ENCODE measurements at regions not wholly inside any gene's neighbourhood (a gene's known extent, or its start where the extent isn't known, plus 50 kb on each side); places are given as distances from the start of the nearest gene placed in this dataset.

GRCh38 chr6:88529726-88530125 is 363.6 kb upstream of the CNR1 start:
- H2AFZ ChIP-seq (ENCODE audit: low read length): no peak overlapping the region
- no peak overlapping the region for H3K4me2 ChIP-seq (ENCODE audit: low read depth, low read length)
- no peaks in the 10 kb centered on the region for H3K79me2 ChIP-seq (ENCODE audit: low read length)
- no peaks in the 10 kb centered on the region for H3K9me3 ChIP-seq (replicated peaks; ENCODE audit: insufficient read depth, low read length)
- no peak for TF ChIP-seq EZH2phosphoT487 (IDR thresholded peaks at IDR 0.05; ENCODE audit: low read length)
- H3K4me3 ChIP-seq (ENCODE audit: low read length): no peak overlapping the region
- no peaks in the 10 kb centered on the region for H3F3A ChIP-seq (ENCODE audit: insufficient read depth, low read length)
- H3K9ac ChIP-seq (ENCODE audit: low read length): no peak overlapping the region
- no peaks in the 10 kb centered on the region for H4K20me1 ChIP-seq (ENCODE audit: insufficient read depth, low read length)
- no peaks in the 10 kb centered on the region for H3K4me1 ChIP-seq (ENCODE audit: low read length)
- H3K36me3 ChIP-seq (replicated peaks; ENCODE audit: insufficient read depth, low read length): no peaks in the 10 kb centered on the region
- no peaks in the 10 kb centered on the region for H3K9me2 ChIP-seq (replicated peaks; ENCODE audit: insufficient read depth, low read length)
- no peak for DNase-seq
- H3K27me3 ChIP-seq (replicated peaks; ENCODE audit: insufficient read depth, low read length): no peaks in the 10 kb centered on the region
- H3K27ac ChIP-seq (ENCODE audit: low read length): no peak overlapping the region

GRCh38 chr6:88520445-88520844 is 354.3 kb upstream of the CNR1 start:
- H3K4me2 ChIP-seq (ENCODE audit: low read depth, low read length): no peak overlapping the region
- H3K9me2 ChIP-seq (replicated peaks; ENCODE audit: insufficient read depth, low read length): no peaks in the 10 kb centered on the region
- no peaks in the 10 kb centered on the region for H3K9me3 ChIP-seq (replicated peaks; ENCODE audit: insufficient read depth, low read length)
- no peak overlapping the region for H3K4me3 ChIP-seq (ENCODE audit: low read length)
- no peaks in the 10 kb centered on the region for H3K36me3 ChIP-seq (replicated peaks; ENCODE audit: insufficient read depth, low read length)
- no peak overlapping the region for H2AFZ ChIP-seq (ENCODE audit: low read length)
- TF ChIP-seq EZH2phosphoT487 (IDR thresholded peaks at IDR 0.05; ENCODE audit: low read length) (no peak), EZH2 (optimal IDR thresholded peaks at IDR 0.05; ENCODE audit: low read depth, low read length) (no peak), CTCF (IDR thresholded peaks at IDR 0.05; ENCODE audit: low read length) (no peak)
- H3F3A ChIP-seq (ENCODE audit: insufficient read depth, low read length): no peaks in the 10 kb centered on the region
- no peak overlapping the region for H3K27ac ChIP-seq (ENCODE audit: low read length)
- H3K9ac ChIP-seq (ENCODE audit: low read length): no peak overlapping the region
- no peaks in the 10 kb centered on the region for H3K79me2 ChIP-seq (ENCODE audit: low read length)
- no peaks in the 10 kb centered on the region for H3K4me1 ChIP-seq (ENCODE audit: low read length)
- no peaks in the 10 kb centered on the region for H4K20me1 ChIP-seq (ENCODE audit: insufficient read depth, low read length)
- no peaks in the 10 kb centered on the region for H3K27me3 ChIP-seq (replicated peaks; ENCODE audit: insufficient read depth, low read length)
- DNase-seq: no peak

GRCh38 chr6:88520017-88520338 is 353.8 kb upstream of the CNR1 start:
- H3K9ac ChIP-seq (ENCODE audit: low read length): no peak overlapping the region
- H3K4me2 ChIP-seq (ENCODE audit: low read depth, low read length): no peak overlapping the region
- H3F3A ChIP-seq (ENCODE audit: insufficient read depth, low read length): no peaks in the 10 kb centered on the region
- H3K27me3 ChIP-seq (replicated peaks; ENCODE audit: insufficient read depth, low read length): no peaks in the 10 kb centered on the region
- no peak overlapping the region for H3K4me3 ChIP-seq (ENCODE audit: low read length)
- no peak overlapping the region for H2AFZ ChIP-seq (ENCODE audit: low read length)
- H3K79me2 ChIP-seq (ENCODE audit: low read length): no peaks in the 10 kb centered on the region
- DNase-seq: no peak
- no peak overlapping the region for H3K27ac ChIP-seq (ENCODE audit: low read length)
- no peaks in the 10 kb centered on the region for H3K4me1 ChIP-seq (ENCODE audit: low read length)
- no peaks in the 10 kb centered on the region for H3K9me3 ChIP-seq (replicated peaks; ENCODE audit: insufficient read depth, low read length)
- H3K36me3 ChIP-seq (replicated peaks; ENCODE audit: insufficient read depth, low read length): no peaks in the 10 kb centered on the region
- TF ChIP-seq CTCF (IDR thresholded peaks at IDR 0.05; ENCODE audit: low read length) (no peak), EZH2 (optimal IDR thresholded peaks at IDR 0.05; ENCODE audit: low read depth, low read length) (no peak), EZH2phosphoT487 (IDR thresholded peaks at IDR 0.05; ENCODE audit: low read length) (no peak)
- no peaks in the 10 kb centered on the region for H4K20me1 ChIP-seq (ENCODE audit: insufficient read depth, low read length)
- H3K9me2 ChIP-seq (replicated peaks; ENCODE audit: insufficient read depth, low read length): no peaks in the 10 kb centered on the region

GRCh38 chr6:88519301-88520016 is 353.3 kb upstream of the CNR1 start:
- Histone ChIP-seq H3K9me2 (replicated peaks; ENCODE audit: insufficient read depth, low read length) (no peaks in the 10 kb centered on the region), H2AFZ (ENCODE audit: low read length) (no peak overlapping the region), H3K79me2 (ENCODE audit: low read length) (no peaks in the 10 kb centered on the region), H3K27me3 (replicated peaks; ENCODE audit: insufficient read depth, low read length) (no peaks in the 10 kb centered on the region), H3K4me3 (ENCODE audit: low read length) (no peak overlapping the region), H3K27ac (ENCODE audit: low read length) (no peak overlapping the region), H3K9ac (ENCODE audit: low read length) (no peak overlapping the region), H3K4me1 (ENCODE audit: low read length) (no peaks in the 10 kb centered on the region), H3K4me2 (ENCODE audit: low read depth, low read length) (no peak overlapping the region), H3K9me3 (replicated peaks; ENCODE audit: insufficient read depth, low read length) (no peaks in the 10 kb centered on the region), H3F3A (ENCODE audit: insufficient read depth, low read length) (no peaks in the 10 kb centered on the region), H3K36me3 (replicated peaks; ENCODE audit: insufficient read depth, low read length) (no peaks in the 10 kb centered on the region), H4K20me1 (ENCODE audit: insufficient read depth, low read length) (no peaks in the 10 kb centered on the region)
- DNase-seq: no peak
- TF ChIP-seq EZH2 (optimal IDR thresholded peaks at IDR 0.05; ENCODE audit: low read depth, low read length): no peak
- TF ChIP-seq CTCF (IDR thresholded peaks at IDR 0.05; ENCODE audit: low read length): no peak
- no peak for TF ChIP-seq EZH2phosphoT487 (IDR thresholded peaks at IDR 0.05; ENCODE audit: low read length)

Data from MM.1S (cell line).